GM11168 (cell line): ENCODE measurements at regions not wholly inside any gene's neighbourhood (a gene's known extent, or its start where the extent isn't known, plus 50 kb on each side); places are given as distances from the start of the nearest gene placed in this dataset.

ENCODE experiments used
- in situ Hi-C: fragments of 300-500 bp; cut with MboI; formaldehyde crosslinking; loops from one replicate; pipeline ENCODE4 v1.12.0; 2022; ENCODE audit warnings: low sequenced_read_pairs; ENCODE audit not compliant: unreplicated experiment

DNA sequence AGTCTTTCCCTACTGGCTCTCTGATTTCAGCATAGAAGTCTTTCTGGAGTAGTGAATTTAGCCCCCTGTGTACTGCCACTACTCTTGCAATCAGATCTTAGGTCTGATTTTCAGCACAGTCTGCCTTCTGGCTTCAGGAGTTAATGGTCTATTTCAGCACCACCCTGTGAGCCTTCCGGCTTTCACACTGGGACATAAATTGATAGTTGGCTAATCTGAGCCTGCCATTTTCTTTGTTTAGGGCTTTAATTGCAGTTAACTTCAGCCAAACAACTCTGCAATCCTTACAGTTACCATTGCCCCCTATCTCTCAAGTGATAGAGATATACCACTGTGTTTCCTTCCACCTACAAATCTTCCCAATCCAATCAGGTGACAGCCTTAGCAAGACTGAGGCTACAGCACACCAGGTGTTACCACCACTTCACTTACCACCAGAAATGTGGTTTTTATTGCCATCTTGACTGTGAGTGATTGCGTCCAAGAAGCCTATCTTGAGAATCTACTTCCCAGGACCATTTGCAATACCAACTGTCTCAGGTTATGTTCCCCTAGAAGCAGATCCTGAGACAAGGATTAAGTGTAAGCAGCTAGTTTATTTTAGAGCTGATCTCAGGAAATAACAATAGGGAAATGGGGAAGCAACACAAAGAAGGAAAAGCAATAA, 51.9 kb upstream of the NEK6 start:
- in situ Hi-C loops, result no loop called here

DNA sequence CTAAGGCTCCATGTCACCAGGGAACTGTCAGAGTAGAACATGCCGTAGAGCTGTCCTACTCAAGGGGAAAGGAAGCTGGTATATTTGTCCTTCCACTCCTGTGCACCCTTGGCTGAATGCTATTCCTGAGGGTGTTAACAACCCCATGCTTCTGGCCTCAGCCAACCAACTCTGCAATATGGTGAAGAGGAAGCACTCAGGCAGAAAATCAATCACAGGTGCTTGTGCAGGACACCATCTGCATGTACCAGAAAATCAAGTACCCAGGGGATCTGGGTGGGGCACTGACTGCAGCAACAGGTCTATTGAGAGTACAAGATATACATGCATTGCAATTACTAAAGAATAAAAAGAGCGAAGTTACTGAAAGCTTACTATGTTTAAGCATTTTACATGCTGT, 51.4 kb upstream of the NEK6 start:
- in situ Hi-C loops, result no loop called here
